GM18951 (cell line): ENCODE measurements at regions not wholly inside any gene's neighbourhood (a gene's known extent, or its start where the extent isn't known, plus 50 kb on each side); places are given as distances from the start of the nearest gene placed in this dataset.

ENCODE experiments used
- POLR2A ChIP-seq: IDR thresholded peaks from 4 replicates; pipeline ENCODE4 v1.6.1; 2011; ENCODE audit warnings: mild to moderate bottlenecking; ENCODE audit not compliant: insufficient read length, insufficient read depth; ENCODE audit errors: extremely low read depth
- in situ Hi-C: fragments of 300-500 bp; cut with MboI; formaldehyde crosslinking; loops from one replicate; pipeline ENCODE4 v1.12.0; 2022; ENCODE audit warnings: low sequenced_read_pairs, mixed read lengths, inconsistent platforms; ENCODE audit not compliant: unreplicated experiment

DNA sequence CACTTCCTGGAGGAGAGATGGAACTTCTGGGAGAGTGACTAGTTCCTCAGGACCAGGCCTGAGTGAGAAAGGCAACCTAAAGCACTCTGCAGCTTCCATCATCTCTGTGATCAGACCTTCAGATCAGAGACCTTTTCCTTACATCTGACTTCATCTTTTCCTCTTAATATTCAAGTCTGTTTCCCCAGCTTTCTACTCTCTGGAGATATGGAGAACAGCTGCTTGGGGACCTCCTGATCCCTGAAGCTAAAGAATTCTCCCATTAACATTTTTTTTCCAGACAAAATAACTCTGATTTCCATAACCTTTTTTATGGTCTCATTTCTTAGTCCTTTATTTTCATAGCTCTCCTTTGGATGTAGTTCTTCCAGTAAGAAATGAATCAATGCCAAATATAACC, 133.4 kb upstream of the FNDC3A start:
- TF ChIP-seq POLR2A, result no peak
- in situ Hi-C loops, result no loop called here

DNA sequence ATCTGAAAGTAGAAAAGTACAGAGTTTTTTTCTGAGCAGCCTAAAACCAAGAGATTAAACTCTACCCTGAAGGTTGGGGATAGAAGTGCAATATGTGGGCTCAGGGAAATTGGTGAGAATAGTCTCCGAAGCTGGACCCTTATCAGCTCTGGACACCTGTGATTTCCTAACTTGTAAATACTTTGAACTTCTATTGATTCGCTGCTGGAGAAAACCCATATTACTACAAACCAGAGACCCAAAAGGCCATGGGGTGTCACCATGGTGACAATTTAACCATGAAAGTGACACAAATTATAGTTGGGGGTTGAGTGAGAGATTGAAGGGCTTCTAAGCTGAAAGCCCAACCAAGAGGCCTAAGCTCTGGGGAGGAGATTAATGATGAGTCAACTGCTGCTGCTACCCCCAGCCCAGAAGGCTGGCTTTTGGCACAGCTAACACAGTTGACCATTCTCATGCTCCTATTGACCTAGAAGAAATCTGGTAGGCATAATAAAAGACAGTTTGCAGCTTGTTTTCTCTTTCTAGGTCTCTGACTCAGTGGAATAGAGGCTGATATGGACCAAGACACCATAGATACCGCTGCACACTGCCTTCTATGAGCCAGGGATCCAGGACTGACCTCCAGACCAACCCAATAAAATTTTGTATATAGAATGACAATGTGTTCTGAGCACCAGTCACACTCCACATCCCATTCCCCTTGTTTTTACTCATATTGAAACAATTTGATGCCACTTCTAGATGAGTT, 131.9 kb upstream of the FNDC3A start:
- in situ Hi-C loops, result no loop called here

DNA sequence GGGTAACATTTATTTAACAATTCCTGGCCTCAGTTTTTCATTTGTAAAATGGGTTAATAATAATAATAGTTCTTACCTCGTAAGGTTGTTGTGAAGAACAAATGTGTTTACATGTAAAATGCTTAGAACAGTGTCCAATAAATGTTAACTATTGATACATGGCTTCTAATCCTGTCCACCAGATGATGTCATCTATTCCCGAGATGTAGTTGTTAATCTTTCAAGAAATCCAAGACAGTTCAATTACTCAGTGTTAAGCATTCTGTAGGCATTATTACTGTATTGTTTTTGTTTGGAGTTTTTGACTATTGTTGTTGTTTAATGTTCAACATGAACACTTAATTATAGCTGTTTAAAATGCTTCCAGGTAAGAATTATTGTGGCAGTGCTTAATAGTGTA, 131.0 kb upstream of the FNDC3A start:
- TF ChIP-seq POLR2A, result no peak
- in situ Hi-C loops, result no loop called here

More for the DNA sequence above, 131.9 kb upstream of the FNDC3A start:
- no peak for TF ChIP-seq POLR2A

DNA sequence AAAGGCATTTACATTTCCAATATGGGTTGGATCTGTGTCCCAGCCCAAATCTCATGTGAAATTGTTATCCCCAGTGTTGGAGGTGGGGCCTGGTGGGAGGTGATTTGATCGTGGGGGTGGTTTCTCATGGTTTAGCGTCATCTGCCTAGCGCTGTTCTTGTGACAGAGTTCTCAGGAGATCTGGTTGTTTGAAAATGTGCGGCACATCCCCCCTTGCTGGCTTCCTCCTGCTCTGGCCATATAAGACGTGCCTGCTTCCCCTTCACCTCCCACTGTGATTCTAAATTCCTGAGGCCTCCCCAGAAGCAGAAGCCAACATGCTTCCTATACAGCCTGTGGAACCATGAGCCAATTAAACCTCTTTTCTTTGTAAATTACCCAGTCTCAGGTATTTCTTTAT, 126.2 kb upstream of the FNDC3A start:
- TF ChIP-seq POLR2A, result no peak
- in situ Hi-C loops, result no loop called here

DNA sequence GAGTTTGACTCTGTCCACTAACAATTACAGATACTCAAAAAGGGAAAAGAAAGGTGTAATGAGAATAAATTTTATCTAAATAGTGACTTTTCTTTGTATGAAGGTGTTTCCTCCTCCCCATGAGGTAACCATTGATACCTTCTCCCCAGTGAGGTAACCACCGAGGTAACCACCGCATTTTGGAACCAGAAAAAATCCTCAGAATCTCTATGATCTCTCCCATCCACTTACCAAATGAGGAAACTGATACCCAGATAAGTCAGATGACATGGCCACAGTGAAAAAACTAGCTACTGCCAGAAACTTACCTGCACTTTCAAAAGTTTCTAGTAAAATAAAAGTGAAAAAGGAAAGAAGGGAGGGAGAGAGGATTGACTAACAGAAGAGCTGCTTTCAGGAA, 124.0 kb upstream of the FNDC3A start:
- in situ Hi-C loops, result no loop called here
- no peak for TF ChIP-seq POLR2A

DNA sequence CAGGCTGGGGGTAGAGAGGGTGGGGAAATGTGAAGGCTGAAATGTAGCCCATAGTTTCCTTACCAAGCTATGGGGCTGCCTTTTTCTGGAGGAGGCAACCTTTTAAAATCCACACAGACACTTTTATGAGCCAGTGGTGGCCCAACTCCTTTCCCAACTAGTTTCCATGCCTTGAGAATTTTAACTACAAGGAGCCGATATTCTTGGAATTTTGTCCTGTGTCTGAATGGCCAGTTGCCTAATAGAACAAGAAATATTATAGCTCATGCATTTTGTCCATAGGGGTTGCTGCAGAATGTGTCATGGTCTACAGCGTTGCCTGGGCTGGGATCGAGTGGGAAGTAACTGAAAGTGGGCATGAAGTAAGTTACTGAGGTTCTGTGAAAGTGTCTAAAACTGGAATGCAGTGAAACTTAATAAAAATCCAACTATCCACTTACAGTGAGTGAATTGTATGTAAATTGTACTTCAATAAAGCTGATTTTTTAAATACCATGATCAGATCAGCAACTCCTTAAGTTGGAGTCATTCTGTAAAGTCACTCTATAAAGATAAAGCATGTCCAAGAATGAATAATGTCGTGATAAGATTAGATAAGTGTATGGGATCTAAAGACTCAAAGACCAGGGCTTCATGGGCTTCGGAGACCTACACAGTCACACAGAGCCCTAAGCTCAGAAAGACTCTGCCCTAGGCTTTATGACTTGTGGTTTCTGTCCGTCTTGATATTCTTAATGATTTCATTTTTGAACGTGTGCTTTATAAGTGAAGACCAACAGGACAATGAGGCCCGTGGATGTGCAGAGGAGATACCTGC, 122.6 kb upstream of the FNDC3A start:
- in situ Hi-C loops, result no loop called here
- no peak for TF ChIP-seq POLR2A

DNA sequence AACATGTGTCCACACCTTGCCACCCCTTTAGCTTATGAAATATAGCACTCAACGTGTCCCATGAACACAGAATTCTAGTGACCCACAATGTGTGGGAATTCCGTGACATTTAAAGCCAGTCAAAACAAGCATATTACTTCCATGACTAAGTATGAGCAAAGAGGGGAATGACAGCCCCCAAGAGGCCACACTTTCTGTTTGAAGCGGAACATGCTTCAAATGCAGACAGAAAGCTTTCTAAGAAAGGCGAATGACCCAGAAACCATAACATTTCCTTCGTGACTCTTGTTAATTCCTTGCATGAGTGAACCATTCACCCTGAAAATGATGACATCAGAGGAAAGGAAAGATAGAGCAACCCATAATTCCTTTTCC, 122.0 kb upstream of the FNDC3A start:
- in situ Hi-C loops, result no loop called here
- TF ChIP-seq POLR2A, result no peak

DNA sequence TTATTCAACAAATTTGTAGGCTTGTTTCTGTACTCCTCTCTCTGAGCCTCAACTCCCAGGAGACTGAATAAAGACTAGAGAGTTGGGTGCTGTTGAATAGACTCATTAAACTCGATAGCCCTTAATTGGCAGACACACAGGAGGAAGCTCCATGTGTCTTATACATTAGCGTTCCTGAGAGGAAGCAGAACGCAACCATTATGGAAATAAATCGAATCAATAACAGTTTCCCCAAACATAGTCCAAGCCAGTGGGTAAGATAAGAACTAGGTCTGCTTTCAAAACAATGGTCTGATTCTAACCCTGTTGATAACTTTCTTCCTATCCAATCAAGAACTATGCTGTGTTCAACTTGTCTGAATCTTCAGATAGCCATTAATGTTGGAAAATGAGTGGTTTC, 118.1 kb upstream of the FNDC3A start:
- in situ Hi-C loops, result no loop called here
- no peak for TF ChIP-seq POLR2A

DNA sequence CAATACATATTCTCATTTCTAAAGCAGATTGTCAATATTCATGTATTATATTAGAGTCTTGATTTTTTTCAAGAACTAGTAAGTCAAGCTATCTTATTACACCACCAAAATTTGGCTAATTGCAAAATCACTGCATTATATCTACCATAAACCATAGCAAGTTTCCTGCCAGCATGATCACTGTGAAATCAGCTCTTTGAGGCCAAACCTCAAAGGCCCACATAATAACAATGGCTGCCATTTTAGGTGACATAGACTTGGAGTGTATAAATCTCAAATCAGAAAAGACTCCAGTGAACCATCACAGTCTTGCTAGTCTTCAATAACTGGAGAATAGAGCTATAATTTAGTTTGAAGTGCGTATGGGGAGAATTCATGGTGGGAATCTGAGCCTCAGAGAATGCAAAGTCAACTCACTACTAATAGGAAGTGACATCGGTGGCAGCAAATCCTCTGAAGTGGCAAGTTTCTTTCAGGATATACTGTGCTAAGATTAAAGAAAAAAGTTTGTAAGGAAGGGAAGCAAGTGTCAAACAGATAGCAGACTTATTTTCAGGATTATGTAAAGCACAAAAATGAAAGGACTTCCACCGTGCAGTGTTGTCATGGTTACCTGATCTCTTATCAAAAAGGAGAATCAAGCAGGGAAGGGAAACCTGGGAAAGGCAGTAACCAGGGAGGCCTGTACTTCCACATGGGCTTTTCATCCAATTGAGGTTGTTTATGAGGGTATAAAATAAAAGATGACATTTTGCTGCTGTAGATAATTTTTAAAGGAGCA, 117.4 kb upstream of the FNDC3A start:
- in situ Hi-C loops, result no loop called here
- TF ChIP-seq POLR2A, result no peak

DNA sequence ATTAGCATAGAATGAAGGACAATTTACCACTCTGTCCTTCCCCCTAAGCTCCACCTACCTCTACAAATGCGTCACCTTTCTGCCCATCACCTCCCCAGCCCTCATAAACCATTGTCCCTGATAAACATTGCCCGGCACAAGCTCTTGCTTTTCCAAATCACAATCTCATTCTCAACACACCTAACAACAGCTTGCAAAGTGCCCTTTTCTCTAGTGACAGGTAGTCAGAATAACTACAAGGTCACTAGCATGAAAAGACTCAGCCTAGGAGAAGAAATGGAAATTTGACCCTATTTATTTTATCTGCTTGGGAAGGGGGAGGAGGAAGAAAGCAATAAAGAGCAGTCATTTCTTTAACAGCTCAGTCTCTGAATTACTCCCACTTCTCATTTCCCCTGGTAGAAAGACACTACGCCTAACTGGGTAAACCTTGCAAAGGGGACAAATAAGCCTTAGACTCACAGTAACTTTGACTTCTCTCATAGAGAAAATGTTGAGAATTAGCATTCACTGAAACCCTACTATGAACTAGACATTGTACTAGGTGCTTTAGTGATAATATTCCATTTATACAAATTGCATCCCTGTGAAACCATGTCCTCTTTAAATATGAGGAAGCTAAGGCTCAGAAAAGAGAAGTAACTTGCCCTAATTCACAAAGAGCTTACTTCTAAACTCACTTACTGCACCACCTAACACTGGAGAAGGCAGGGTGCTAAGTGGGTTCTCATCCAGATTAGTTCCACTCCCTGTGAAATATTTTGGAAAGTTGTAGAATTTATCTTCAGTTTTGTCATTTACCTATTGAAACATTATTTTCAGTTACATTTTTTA, 116.2 kb upstream of the FNDC3A start:
- TF ChIP-seq POLR2A, result no peak
- in situ Hi-C loops, result no loop called here

DNA sequence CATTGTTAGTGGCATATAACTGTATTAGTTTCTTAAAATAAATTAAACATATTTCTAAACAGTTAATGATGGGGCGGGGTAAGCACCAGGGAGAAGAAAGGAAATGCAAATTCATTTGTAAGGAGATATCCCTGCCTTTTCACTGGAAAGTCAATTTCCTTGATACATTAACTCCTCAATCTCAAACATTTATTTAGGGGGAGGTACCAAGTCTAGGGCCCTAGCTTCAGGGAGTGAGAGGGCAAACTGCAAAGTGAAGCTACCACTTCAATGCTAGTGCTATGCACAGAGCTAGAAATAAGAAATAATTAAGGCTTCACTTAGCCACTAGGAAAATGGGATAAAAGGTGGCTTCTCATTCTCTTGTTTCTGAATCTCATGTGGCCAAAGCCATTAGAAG, 115.3 kb upstream of the FNDC3A start:
- in situ Hi-C loops, result no loop called here
- no peak for TF ChIP-seq POLR2A

DNA sequence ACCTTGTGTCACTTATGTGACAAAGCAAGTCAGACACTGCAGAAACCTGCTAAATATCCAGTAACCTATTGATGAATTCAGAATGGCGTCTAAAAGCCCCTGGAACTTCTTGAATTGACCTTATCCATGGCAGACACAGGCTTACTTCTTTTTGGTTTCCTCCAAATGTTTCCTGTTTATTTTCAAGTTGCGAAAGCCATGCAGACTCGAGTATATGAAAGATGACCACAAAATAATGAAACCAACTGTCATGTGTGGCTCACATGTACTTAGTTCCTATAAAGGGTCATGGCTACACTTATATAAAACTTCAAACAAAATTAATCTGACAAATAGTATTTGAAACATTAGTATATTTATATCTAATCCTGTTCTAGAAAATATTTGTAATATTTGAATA, 113.1 kb upstream of the FNDC3A start:
- in situ Hi-C loops, result no loop called here

DNA sequence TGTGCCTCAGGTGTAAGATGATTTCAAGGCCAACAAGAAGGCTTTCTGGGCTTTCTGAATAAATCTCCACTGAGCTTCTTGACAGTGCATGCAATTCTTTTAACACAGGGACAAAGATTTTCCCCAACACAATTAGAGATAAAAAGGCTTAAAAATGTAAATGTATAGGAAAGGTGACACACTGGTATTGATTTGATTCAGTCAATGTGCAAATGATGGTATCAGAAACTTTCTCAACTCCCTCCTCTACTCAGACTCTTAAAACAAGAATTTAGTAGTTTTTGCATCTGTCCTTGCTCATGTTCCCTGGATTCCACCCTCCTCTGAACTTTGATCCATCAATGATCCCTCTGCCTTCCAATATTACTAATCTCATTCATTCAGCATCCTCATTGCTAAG, 111.6 kb upstream of the FNDC3A start:
- in situ Hi-C loops, result no loop called here
- no peak for TF ChIP-seq POLR2A

More for the DNA sequence above, 113.1 kb upstream of the FNDC3A start:
- TF ChIP-seq POLR2A, result no peak

DNA sequence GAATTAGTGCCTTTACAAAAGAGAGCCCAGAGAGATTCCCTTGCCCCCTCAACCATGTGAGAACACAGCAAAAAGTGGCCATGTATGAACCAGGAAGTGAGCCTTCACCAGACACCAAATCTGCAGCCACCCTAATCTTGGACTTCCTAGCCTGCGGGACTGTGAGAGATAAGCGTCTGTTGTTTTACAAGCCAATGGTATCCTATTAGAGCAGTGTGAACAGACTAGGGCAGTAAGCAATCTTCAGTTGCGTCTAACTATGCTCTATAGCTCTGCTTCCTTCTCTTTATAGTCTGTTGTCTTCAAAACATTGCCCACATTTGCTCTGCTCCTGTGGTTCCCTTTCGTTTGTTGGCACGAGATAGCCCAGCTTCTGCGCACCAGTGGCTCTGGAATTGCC, 109.5 kb upstream of the FNDC3A start:
- in situ Hi-C loops, result no loop called here
- no peak for TF ChIP-seq POLR2A
